K562 (cell line): ENCODE measurements at regions not wholly inside any gene's neighbourhood (a gene's known extent, or its start where the extent isn't known, plus 50 kb on each side); places are given as distances from the start of the nearest gene placed in this dataset.

Experiments
- ATAC-seq: fragments of 200-7000 bp; cut with Tn5 transposase; 3 replicates; pipeline ENCODE4 v1.9.1; 2020; ENCODE audit warnings: moderate library complexity
- BruUV-seq: library from RNA; stranded (reverse); fragments of 400-500 nt; replicated peaks from 2 replicates; lab custom pipeline; 2021; lab: Mats Ljungman, UMichigan
- CTCF ChIA-PET: fragments of 300-600 bp; formaldehyde crosslinking; extraction: SDS; loops from one replicate; lab custom pipeline; 2021; ENCODE audit warnings: low intra/inter-chr PET ratio; lab: Yijun Ruan, JAX
- POLR2A ChIA-PET: fragments of 300-600, 350-650 bp; sonication (Branson Sonifier 250); formaldehyde crosslinking; extraction: SDS; loops from one replicate; lab custom pipeline; 2021; ENCODE audit warnings: antibody characterized with exemption, inconsistent platforms; lab: Yijun Ruan, JAX
- DNase-seq, 4 experiments: peaks; one replicate each; pipeline versions ENCODE4 v3.0.0 to v3.0.0-alpha.2; 2011 to 2018; ENCODE audit warnings: low spot score in 3 of 4, mixed read lengths in 3 of 4; ENCODE audit errors: extremely low read depth in 1 of 4
- FAIRE-seq: peaks from 2 replicates; lab custom pipeline; 2011; peaks lifted over from hg19 to GRCh38; lab: Jason Lieb, UNC
- H2AFZ ChIP-seq: 2 replicates; pipeline ENCODE4 v1.6.0; 2011; ENCODE audit warnings: low read depth, low read length, control low read depth, inconsistent platforms
- H3K27ac ChIP-seq: fragments of 200-600 bp; 3 replicates; pipeline ENCODE4 v1.8.0; 2011; ENCODE audit warnings: low read depth, mild to moderate bottlenecking, control low read depth, inconsistent platforms, low read length, moderate library complexity, mixed read lengths; ENCODE audit errors: extremely low read depth
- H3K27me3 ChIP-seq, 2 experiments: fragments of 300-600 bp in 1 of 2; 2 replicates in 1 of 2; 3 replicates in 1 of 2; pipeline versions ENCODE4 v1.6.0 to v1.8.0; 2011; ENCODE audit warnings: inconsistent platforms in 2 of 2, low read length in 2 of 2, mild to moderate bottlenecking in 1 of 2, mixed read lengths in 1 of 2, moderate library complexity in 1 of 2; ENCODE audit not compliant: control insufficient read depth in 2 of 2, insufficient read depth in 2 of 2
- H3K36me3 ChIP-seq: fragments of 300-600 bp; 3 replicates; pipeline ENCODE4 v1.8.0; 2011; ENCODE audit warnings: mild to moderate bottlenecking, low read length, inconsistent platforms; ENCODE audit not compliant: control insufficient read depth, insufficient read depth
- H3K4me1 ChIP-seq, 2 experiments: fragments of 200-600 bp in 1 of 2; replicated peaks in 1 of 2; 2 replicates in 1 of 2; 3 replicates in 1 of 2; pipeline versions ENCODE4 v1.5.1 to v1.8.0; 2011; ENCODE audit warnings: inconsistent platforms in 2 of 2, low read length in 2 of 2, mild to moderate bottlenecking in 1 of 2, mixed read lengths in 1 of 2, moderate library complexity in 1 of 2; ENCODE audit not compliant: control insufficient read depth in 2 of 2, insufficient read depth in 2 of 2
- H3K4me2 ChIP-seq: 2 replicates; pipeline ENCODE4 v1.6.1; 2011; ENCODE audit warnings: low read length, control low read depth, inconsistent platforms, mixed read lengths; ENCODE audit not compliant: insufficient read depth
- H3K4me3 ChIP-seq: fragments of 200-600 bp; sonication (generic), shearing (Covaris generic); 2 replicates; pipeline ENCODE4 v1.5.1; 2016; ENCODE audit warnings: control low read depth, inconsistent platforms
- H3K79me2 ChIP-seq: fragments of 200-600 bp; 3 replicates; pipeline ENCODE4 v1.8.0; 2011; ENCODE audit warnings: low read length, inconsistent platforms; ENCODE audit not compliant: control insufficient read depth, insufficient read depth
- H3K9ac ChIP-seq, 2 experiments: 2 replicates each; pipeline versions ENCODE4 v1.6.0 to v1.6.1; 2011; ENCODE audit warnings: low read depth in 2 of 2, low read length in 2 of 2, control low read depth in 1 of 2, inconsistent platforms in 1 of 2, mild to moderate bottlenecking in 1 of 2, mixed read lengths in 1 of 2; ENCODE audit not compliant: insufficient read depth in 1 of 2
- H3K9me1 ChIP-seq: one replicate; pipeline ENCODE4 v1.6.0; 2011; ENCODE audit warnings: inconsistent platforms, mild to moderate bottlenecking, low read length, moderate library complexity; ENCODE audit not compliant: control insufficient read depth, insufficient read depth
- H3K9me3 ChIP-seq: replicated peaks from 2 replicates; pipeline ENCODE4 v1.5.1; 2011; ENCODE audit warnings: low read depth, low read length, inconsistent platforms; ENCODE audit not compliant: control insufficient read depth, insufficient read depth
- H4K20me1 ChIP-seq: replicated peaks from 2 replicates; pipeline ENCODE4 v1.6.1; 2011; ENCODE audit warnings: low read length, inconsistent platforms, mixed read lengths; ENCODE audit not compliant: control insufficient read depth, insufficient read depth
- ARID1B ChIP-seq: fragments of 450-650 bp; IDR thresholded peaks from 2 replicates; pipeline ENCODE4 v1.6.1; 2016; ENCODE audit warnings: antibody characterized with exemption, mild to moderate bottlenecking, inconsistent platforms
- CBX5 ChIP-seq: IDR thresholded peaks from 2 replicates; pipeline ENCODE4 v1.6.1; 2014; ENCODE audit warnings: low read depth, borderline replicate concordance
- CXXC5 ChIP-seq: fragments of 250-450 bp; sonication (Bioruptor Pico); IDR thresholded peaks from 2 replicates; pipeline ENCODE4 v1.8.0; 2022; ENCODE audit warnings: inconsistent platforms, mild to moderate bottlenecking, moderate library complexity
- EGR1 ChIP-seq: fragments of 450-650 bp; conservative IDR thresholded peaks from 2 replicates; pipeline ENCODE4 v1.6.1; 2017; ENCODE audit warnings: mild to moderate bottlenecking
- ETS2 ChIP-seq: IDR thresholded peaks from 2 replicates; pipeline ENCODE4 v1.6.1; 2016; ENCODE audit warnings: borderline replicate concordance, missing genetic modification characterization, mild to moderate bottlenecking, moderate library complexity, missing compliant biosample characterization; ENCODE audit not compliant: poor library complexity, severe bottlenecking
- EWSR1 ChIP-seq: fragments of 450-650 bp; IDR thresholded peaks from 2 replicates; pipeline ENCODE4 v1.6.1; 2018; ENCODE audit warnings: borderline replicate concordance, mild to moderate bottlenecking, low read depth, moderate library complexity; ENCODE audit not compliant: partially characterized antibody
- FOXK1 ChIP-seq: sonication (generic); formaldehyde crosslinking; IDR thresholded peaks from 2 replicates; pipeline ENCODE4 v1.8.0; 2022; ENCODE audit warnings: missing genetic modification reagents, mild to moderate bottlenecking, borderline replicate concordance
- GATAD2B ChIP-seq: fragments of 450-650 bp; IDR thresholded peaks from 2 replicates; pipeline ENCODE4 v1.6.1; 2017; ENCODE audit warnings: mild to moderate bottlenecking, borderline replicate concordance
- KLF1 ChIP-seq: fragments of 450-650 bp; IDR thresholded peaks from 2 replicates; pipeline ENCODE4 v1.6.1; 2016; ENCODE audit warnings: missing genetic modification characterization, missing compliant biosample characterization
- MYC ChIP-seq, 2 experiments: fragments of 250-450 bp in 1 of 2; sonication (Bioruptor Pico) in 1 of 2; IDR thresholded peaks; 2 replicates each; pipeline versions ENCODE4 v1.5.1 to v1.6.1; 2012 to 2021; ENCODE audit warnings: low read depth in 2 of 2, borderline replicate concordance in 1 of 2, improper control_type of control experiment in 1 of 2, low read length in 1 of 2, mild to moderate bottlenecking in 1 of 2, moderate library complexity in 1 of 2
- PYGO2 ChIP-seq: fragments of 450-650 bp; IDR thresholded peaks from 2 replicates; pipeline ENCODE4 v1.6.1; 2016; ENCODE audit warnings: mild to moderate bottlenecking, missing genetic modification characterization, moderate library complexity, missing compliant biosample characterization
- SMAD4 ChIP-seq: fragments of 250-450 bp; sonication (Bioruptor Pico); conservative IDR thresholded peaks from 2 replicates; pipeline ENCODE4 v1.8.0; 2021; ENCODE audit warnings: inconsistent platforms, mild to moderate bottlenecking, moderate library complexity
- SOX6 ChIP-seq: fragments of 450-650 bp; IDR thresholded peaks from 2 replicates; pipeline ENCODE4 v1.6.1; 2014; ENCODE audit warnings: mild to moderate bottlenecking
- SRSF3 ChIP-seq: fragments of 200-400 bp; formaldehyde crosslinking; IDR thresholded peaks from 2 replicates; pipeline ENCODE4 v1.6.1; 2016; ENCODE audit warnings: mild to moderate bottlenecking, low read length, moderate library complexity; ENCODE audit not compliant: insufficient read depth
- TBP ChIP-seq: optimal IDR thresholded peaks from 2 replicates; pipeline ENCODE3; 2011; ENCODE audit warnings: low read depth, low read length, improper control_type of control experiment
- TCF15 ChIP-seq: fragments of 250-450 bp; sonication (Bioruptor Pico); IDR thresholded peaks from 2 replicates; pipeline ENCODE4 v1.8.0; 2022; ENCODE audit warnings: moderate library complexity, mild to moderate bottlenecking, inconsistent platforms
- USF2 ChIP-seq: sonication (generic); formaldehyde crosslinking; IDR thresholded peaks from 2 replicates; pipeline ENCODE4 v1.5.0; 2020; ENCODE audit warnings: missing genetic modification reagents
- ZNF124 ChIP-seq: sonication (generic); formaldehyde crosslinking; IDR thresholded peaks from 2 replicates; pipeline ENCODE4 v1.8.1; 2022; ENCODE audit warnings: missing genetic modification reagents
- ZNF280B ChIP-seq: fragments of 250-450 bp; sonication (Bioruptor Pico); IDR thresholded peaks from 2 replicates; pipeline ENCODE4 v1.5.1; 2021; ENCODE audit warnings: mild to moderate bottlenecking
- ZNF830 ChIP-seq: fragments of 250-450 bp; sonication (Bioruptor Pico); IDR thresholded peaks from 2 replicates; pipeline ENCODE4 v1.5.0; 2021; ENCODE audit warnings: mild to moderate bottlenecking
- WGBS: fragments of 100-300 bp; shearing (Covaris generic); methylation state at CpG from one replicate; pipeline ENCODE4 v1.1.6; 2016; ENCODE audit warnings: low coverage, mixed read lengths; ENCODE audit not compliant: insufficient coverage; ENCODE audit errors: missing lambda C conversion rate; 5-methylcytosine and 5-hydroxymethylcytosine counted together
- in situ Hi-C: fragments of 300-500 bp; cut with MboI; formaldehyde crosslinking; loops from 4 replicates; pipeline ENCODE4 v1.15.0; 2018; ENCODE audit warnings: inconsistent platforms, mixed read lengths
- intact Hi-C: fragments of 100-400 bp; cut with micrococcal nuclease; formaldehyde crosslinking; loops from 2 replicates; pipeline ENCODE4 v1.14.2; 2022

GRCh38 chr11:95715777-95716241, 73.8 kb downstream of the FAM76B start:
- peak; percentile 11 for FAIRE-seq
- H3K4me2 ChIP-seq = no peak overlapping the region
- TF ChIP-seq EGR1 = 0 out of 2 replicates have a peak, but pooled peaks have one; percentile 10
- no peak for TF ChIP-seq EWSR1
- TF ChIP-seq CXXC5 = no peak
- no peak for TF ChIP-seq FOXK1
- no peak for TF ChIP-seq KLF1 (tag)
- TF ChIP-seq ZNF280B (CRISPR knock-in tag) = no peak
- no peak for TF ChIP-seq TBP
- no peak for TF ChIP-seq SRSF3
- TF ChIP-seq USF2 (CRISPR knock-in tag) = 0 out of 2 replicates have a peak, but pooled peaks have one; percentile 11
- peak; percentile 51 for TF ChIP-seq SOX6
- TF ChIP-seq ZNF124 = no peak
- no peak for TF ChIP-seq TCF15 (CRISPR knock-in tag)
- TF ChIP-seq ETS2 (tag) = no peak
- no peak for TF ChIP-seq SMAD4 (CRISPR knock-in tag)
- TF ChIP-seq MYC (IDR thresholded peaks at IDR 0.05; ENCODE audit: low read depth, low read length) = no peak
- no peak for TF ChIP-seq MYC (CRISPR knock-in tag; IDR thresholded peaks at IDR 0.05; ENCODE audit: borderline replicate concordance, low read depth)
- TF ChIP-seq ZNF830 (CRISPR knock-in tag) = no peak
- no peak for TF ChIP-seq PYGO2
- no peak for TF ChIP-seq CBX5
- TF ChIP-seq ARID1B = 0 out of 2 replicates have a peak, but pooled peaks have one; percentile 14
- no peak for TF ChIP-seq GATAD2B

More at GRCh38 chr11:95715777-95716241, 73.8 kb downstream of the FAM76B start:
- in situ Hi-C loops = no loop called here
- Histone ChIP-seq H3K36me3 (no peaks in the 10 kb centered on the region), H3K27ac (no peak overlapping the region), H3K27me3 (no peaks in the 10 kb centered on the region), H3K9ac (no peak overlapping the region), H3K9me1 (no peaks in the 10 kb centered on the region), H3K79me2 (no peaks in the 10 kb centered on the region), H3K9me3 (no peaks in the 10 kb centered on the region), H3K4me3 (no peak overlapping the region), H4K20me1 (no peaks in the 10 kb centered on the region), H2AFZ (peak overlapping the region; percentile 45), H3K4me1 (peaks cover 0 to 18% of the 10 kb centered on the region in 2 experiments; a peak in 2 of 5 replicates)
- POLR2A ChIA-PET = interaction anchor here (0.7 to 1.4 kb wide), 2 partner anchors 18 to 75 kb away, joined by 3 to 7 read pairs; partner anchors contain the start of gene CEP57
- CTCF ChIA-PET = interaction anchor here (0.7 kb wide), 1 partner anchor 129 kb away, joined by 3 read pairs; no protein-coding TSS in a partner anchor
- WGBS = 33% methylated on average over 2 of the region's 2 CpGs
- no TSS peak for BruUV-seq
- DNase-seq (no peak), ATAC-seq (peak; percentile 54)
- intact Hi-C loops = no loop called here
